H1 (cell line): ENCODE measurements at regions not wholly inside any gene's neighbourhood (a gene's known extent, or its start where the extent isn't known, plus 50 kb on each side); places are given as distances from the start of the nearest gene placed in this dataset.

Source experiments
- CTCF ChIA-PET: fragments of 300-600 bp; sonication (Branson Sonifier 250); formaldehyde crosslinking; loops from one replicate; lab custom pipeline; 2021; ENCODE audit not compliant: partially characterized antibody; lab: Charles Lee
- POLR2A ChIA-PET: fragments of 300-600 bp; sonication (Branson Sonifier 250); formaldehyde crosslinking; loops from one replicate; lab custom pipeline; 2021; ENCODE audit warnings: inconsistent platforms; ENCODE audit not compliant: partially characterized antibody; lab: Charles Lee
- DNase-seq, 2 experiments: peaks; one replicate each; pipeline versions ENCODE4 v3.0.0 to v3.0.0-alpha.2; 2010 to 2022; ENCODE audit warnings: low spot score in 2 of 2, low read depth in 1 of 2, mixed read lengths in 1 of 2
- FAIRE-seq: peaks from 2 replicates; lab custom pipeline; 2011; peaks lifted over from hg19 to GRCh38; lab: Jason Lieb, UNC
- H2AFZ ChIP-seq: 2 replicates; pipeline ENCODE4 v1.8.1; 2012; ENCODE audit warnings: low read length, inconsistent platforms
- H2AK5ac ChIP-seq: 2 replicates; pipeline ENCODE4 v1.6.1; 2013; ENCODE audit warnings: low read depth, low read length
- H2BK120ac ChIP-seq: replicated peaks from 2 replicates; pipeline ENCODE3; 2013; ENCODE audit warnings: low read depth, low read length, inconsistent platforms
- H2BK12ac ChIP-seq: 2 replicates; pipeline ENCODE4 v1.6.1; 2013; ENCODE audit warnings: low read depth, low read length
- H2BK15ac ChIP-seq: 2 replicates; pipeline ENCODE4 v1.6.1; 2013; ENCODE audit warnings: low read length
- H2BK20ac ChIP-seq: 2 replicates; pipeline ENCODE4 v1.6.1; 2013; ENCODE audit warnings: low read length
- H2BK5ac ChIP-seq: 2 replicates; pipeline ENCODE4 v1.6.1; 2013; ENCODE audit warnings: low read depth, low read length
- H3K14ac ChIP-seq: 2 replicates; pipeline ENCODE4 v1.6.1; 2013; ENCODE audit warnings: inconsistent platforms; ENCODE audit not compliant: insufficient read length
- H3K18ac ChIP-seq: 2 replicates; pipeline ENCODE4 v1.6.1; 2013; ENCODE audit warnings: low read length; ENCODE audit errors: extremely low read depth
- H3K23ac ChIP-seq: 2 replicates; pipeline ENCODE4 v1.6.1; 2013; ENCODE audit warnings: inconsistent platforms; ENCODE audit not compliant: insufficient read length
- H3K23me2 ChIP-seq: 2 replicates; pipeline ENCODE4 v1.6.1; 2013; ENCODE audit warnings: low read depth, low read length
- H3K27ac ChIP-seq: 2 replicates; pipeline ENCODE4 v1.6.1; 2011; ENCODE audit warnings: low read depth, low read length, inconsistent platforms
- H3K27me3 ChIP-seq, 4 experiments: replicated peaks in 1 of 4; 1 replicate in 1 of 4; 2 replicates in 3 of 4; pipeline versions ENCODE4 v1.6.1 to v1.8.1; 2011 to 2013; ENCODE audit warnings: low read length in 3 of 4, mild to moderate bottlenecking in 3 of 4, inconsistent platforms in 2 of 4, mixed read lengths in 2 of 4, moderate library complexity in 1 of 4; ENCODE audit not compliant: control insufficient read depth in 3 of 4, insufficient read depth in 3 of 4; ENCODE audit errors: extremely low read depth in 1 of 4
- H3K36me3 ChIP-seq, 4 experiments: 2 replicates each; pipeline versions ENCODE4 v1.6.1 to v1.8.1; 2011 to 2013; ENCODE audit warnings: mild to moderate bottlenecking in 4 of 4, low read length in 3 of 4, moderate library complexity in 2 of 4, control low read depth in 1 of 4, inconsistent platforms in 1 of 4; ENCODE audit not compliant: insufficient read depth in 4 of 4, control insufficient read depth in 2 of 4
- H3K4ac ChIP-seq: replicated peaks from 2 replicates; pipeline ENCODE3; 2013; ENCODE audit warnings: low read length, low read depth, mixed read lengths, inconsistent platforms; ENCODE audit not compliant: insufficient read length
- H3K4me1 ChIP-seq, 4 experiments: replicated peaks in 1 of 4; 1 replicate in 1 of 4; 2 replicates in 3 of 4; pipeline versions ENCODE4 v1.6.1 to v1.8.1; 2011 to 2013; ENCODE audit warnings: low read length in 3 of 4, inconsistent platforms in 2 of 4, mixed read lengths in 1 of 4; ENCODE audit not compliant: insufficient read depth in 4 of 4, control insufficient read depth in 3 of 4
- H3K4me2 ChIP-seq, 2 experiments: 2 replicates each; pipeline versions ENCODE4 v1.6.1 to v1.8.1; 2011 to 2013; ENCODE audit warnings: low read depth in 2 of 2, low read length in 2 of 2, control low read depth in 1 of 2, inconsistent platforms in 1 of 2, mild to moderate bottlenecking in 1 of 2; ENCODE audit not compliant: insufficient read depth in 1 of 2
- H3K4me3 ChIP-seq, 4 experiments: fragments of 200-600, 300-600 bp in 1 of 4; sonication (generic), shearing (Covaris generic), sonication (Bioruptor Twin) in 1 of 4; 2 replicates each; pipeline versions ENCODE4 v1.5.1 to v1.8.1; 2011 to 2016; ENCODE audit warnings: low read length in 4 of 4, low read depth in 3 of 4, control low read depth in 2 of 4, inconsistent platforms in 2 of 4, mild to moderate bottlenecking in 2 of 4, mixed read lengths in 1 of 4, moderate library complexity in 1 of 4; ENCODE audit not compliant: insufficient read depth in 2 of 4; ENCODE audit errors: extremely low read depth in 1 of 4
- H3K56ac ChIP-seq: replicated peaks from 2 replicates; pipeline ENCODE3; 2013; ENCODE audit warnings: low read depth, mild to moderate bottlenecking, mixed read lengths, low read length, inconsistent platforms; ENCODE audit not compliant: insufficient read length
- H3K79me1 ChIP-seq: 2 replicates; pipeline ENCODE4 v1.6.1; 2013; ENCODE audit warnings: low read depth, low read length, control low read depth
- H3K79me2 ChIP-seq, 2 experiments: 2 replicates each; pipeline versions ENCODE4 v1.6.1 to v1.8.1; 2012 to 2013; ENCODE audit warnings: low read length in 2 of 2, mild to moderate bottlenecking in 2 of 2, inconsistent platforms in 1 of 2; ENCODE audit not compliant: insufficient read depth in 2 of 2, control insufficient read depth in 1 of 2
- H3K9ac ChIP-seq, 4 experiments: replicated peaks in 1 of 4; 1 replicate in 1 of 4; 2 replicates in 3 of 4; pipeline versions ENCODE4 v1.6.1 to v1.8.1; 2011 to 2013; ENCODE audit warnings: low read depth in 3 of 4, low read length in 3 of 4, control low read depth in 2 of 4, mild to moderate bottlenecking in 2 of 4, moderate library complexity in 2 of 4, inconsistent platforms in 1 of 4; ENCODE audit errors: extremely low read depth in 1 of 4
- H3K9me3 ChIP-seq, 2 experiments: 2 replicates each; pipeline versions ENCODE4 v1.6.1 to v1.8.1; 2012 to 2013; ENCODE audit warnings: mild to moderate bottlenecking in 2 of 2, moderate library complexity in 2 of 2, control low read depth in 1 of 2, inconsistent platforms in 1 of 2, low read depth in 1 of 2, low read length in 1 of 2, mixed read lengths in 1 of 2; ENCODE audit not compliant: insufficient read depth in 2 of 2
- H4K20me1 ChIP-seq, 2 experiments: replicated peaks in 1 of 2; 2 replicates each; pipeline versions ENCODE3 to v1.8.1; 2011 to 2013; ENCODE audit warnings: inconsistent platforms in 2 of 2, low read length in 2 of 2, mild to moderate bottlenecking in 1 of 2; ENCODE audit not compliant: insufficient read depth in 2 of 2, control insufficient read depth in 1 of 2
- H4K5ac ChIP-seq: 2 replicates; pipeline ENCODE4 v1.6.1; 2013; ENCODE audit warnings: low read length, low read depth, mixed read lengths, inconsistent platforms; ENCODE audit not compliant: insufficient read length
- H4K8ac ChIP-seq: 2 replicates; pipeline ENCODE4 v1.8.0; 2013; ENCODE audit warnings: mild to moderate bottlenecking, moderate library complexity, low read length, inconsistent platforms; ENCODE audit not compliant: insufficient read depth; ENCODE audit errors: extremely low read depth
- H4K91ac ChIP-seq: replicated peaks from 2 replicates; pipeline ENCODE3; 2013; ENCODE audit warnings: low read length, mixed read lengths, inconsistent platforms; ENCODE audit not compliant: insufficient read length
- ATF3 ChIP-seq: IDR thresholded peaks from 2 replicates; pipeline ENCODE4 v1.6.1; 2011; ENCODE audit warnings: low read depth, mild to moderate bottlenecking, low read length; ENCODE audit not compliant: insufficient read depth
- BCL11A ChIP-seq, 2 experiments: IDR thresholded peaks; one replicate each; pipeline ENCODE4 v1.6.1; 2011; ENCODE audit warnings: low read depth in 2 of 2, low read length in 2 of 2, mild to moderate bottlenecking in 2 of 2
- CHD2 ChIP-seq: IDR thresholded peaks from 2 replicates; pipeline ENCODE4 v1.6.1; 2012; ENCODE audit warnings: low read length, improper control_type of control experiment
- NANOG ChIP-seq: IDR thresholded peaks from 2 replicates; pipeline ENCODE4 v1.6.1; 2011; ENCODE audit warnings: low read length, low read depth, mild to moderate bottlenecking, inconsistent platforms; ENCODE audit not compliant: insufficient read depth, poor library complexity, severe bottlenecking
- NRF1 ChIP-seq: IDR thresholded peaks from 2 replicates; pipeline ENCODE4 v1.6.1; 2011; ENCODE audit warnings: mild to moderate bottlenecking, low read depth, low read length, improper control_type of control experiment
- PHF8 ChIP-seq: fragments of 200-600 bp; sonication (generic); conservative IDR thresholded peaks from 2 replicates; pipeline ENCODE4 v1.7.1; 2012; ENCODE audit warnings: low read depth, mild to moderate bottlenecking, inconsistent platforms, low read length, moderate library complexity
- POLR2AphosphoS5 ChIP-seq: IDR thresholded peaks from 2 replicates; pipeline ENCODE4 v1.6.1; 2011; ENCODE audit warnings: low read depth, low read length
- RFX5 ChIP-seq: IDR thresholded peaks from 2 replicates; pipeline ENCODE4 v1.6.1; 2011; ENCODE audit warnings: low read depth, low read length, improper control_type of control experiment, borderline replicate concordance
- SRF ChIP-seq: IDR thresholded peaks from 2 replicates; pipeline ENCODE4 v1.6.1; 2011; ENCODE audit warnings: mild to moderate bottlenecking, low read depth, low read length, moderate library complexity
- TAF1 ChIP-seq: IDR thresholded peaks from 2 replicates; pipeline ENCODE4 v1.6.1; 2011; ENCODE audit warnings: mild to moderate bottlenecking, low read depth, low read length
- TBP ChIP-seq: IDR thresholded peaks from 2 replicates; pipeline ENCODE4 v1.6.1; 2011; ENCODE audit warnings: low read depth, low read length, improper control_type of control experiment
- WGBS, 2 experiments: shearing (Covaris generic) in 1 of 2; methylation state at CpG; one replicate each; pipeline versions ENCODE4 v1.1.6 to v1.1.7; 2013 to 2015; ENCODE audit warnings: low lambda C conversion rate in 2 of 2, mixed read lengths in 2 of 2, inconsistent platforms in 1 of 2, low coverage in 1 of 2, missing lambda C conversion rate in 1 of 2; ENCODE audit not compliant: insufficient replicate concordance in 2 of 2, insufficient coverage in 1 of 2, insufficient read length in 1 of 2; ENCODE audit errors: extremely low coverage in 1 of 2, missing lambda C conversion rate in 1 of 2; 5-methylcytosine and 5-hydroxymethylcytosine counted together

- H2BK12ac ChIP-seq, result no peak overlapping the region
- H3K9ac ChIP-seq, result no peak overlapping the region
- H4K20me1 ChIP-seq, result no peaks in the 10 kb centered on the region
- no peaks in the 10 kb centered on the region for H3K9me3 ChIP-seq
- H3K27me3 ChIP-seq, result no peaks in the 10 kb centered on the region
- no peak overlapping the region for H3K27ac ChIP-seq
- H3K36me3 ChIP-seq, result no peaks in the 10 kb centered on the region
- no peak overlapping the region for H3K18ac ChIP-seq
- 83% methylated on average over 11 of the region's 11 CpGs; no CpG with 5 or more reads in 1 of the 2 experiments for WGBS, 2 experiments
- no peak overlapping the region for H2BK15ac ChIP-seq
- no peaks in the 10 kb centered on the region for H3K79me1 ChIP-seq
- DNase-seq, result no peak
- H3K23me2 ChIP-seq, result no peaks in the 10 kb centered on the region
- H2BK120ac ChIP-seq, result no peak overlapping the region
- H3K4me1 ChIP-seq, result no peaks in the 10 kb centered on the region; a peak in 1 of 7 replicates
- H3K4ac ChIP-seq, result no peak overlapping the region
- no peak overlapping the region for H3K4me2 ChIP-seq
- H2AK5ac ChIP-seq, result no peak overlapping the region
- H3K79me2 ChIP-seq, result no peaks in the 10 kb centered on the region
- H3K56ac ChIP-seq, result no peak overlapping the region
- no peak overlapping the region for H2BK5ac ChIP-seq
- H4K5ac ChIP-seq, result no peak overlapping the region
- H2BK20ac ChIP-seq, result no peak overlapping the region
- H4K91ac ChIP-seq, result no peak overlapping the region
- no peak overlapping the region for H3K4me3 ChIP-seq
- H3K23ac ChIP-seq, result no peak overlapping the region
- H2AFZ ChIP-seq, result no peak overlapping the region
- POLR2A ChIA-PET, result no interaction called here
- FAIRE-seq, result no peak
- no peak overlapping the region for H3K14ac ChIP-seq
- H4K8ac ChIP-seq, result no peak overlapping the region
- CTCF ChIA-PET, result interaction anchor here (0.7 to 1.5 kb wide), 3 partner anchors 19 to 51 kb away, joined by 3 to 4 read pairs (median 3); no protein-coding TSS in a partner anchor
- TF ChIP-seq CHD2 (no peak), BCL11A (IDR thresholded peaks at IDR 0.05; ENCODE audit: low read depth in 2 of 2, low read length in 2 of 2) (no peak), PHF8 (no peak), SRF (no peak), RFX5 (no peak), NRF1 (no peak), NANOG (no peak), TAF1 (no peak), TBP (no peak), POLR2AphosphoS5 (no peak), ATF3 (no peak)
Observed at GRCh38 chr12:13839365-13840336, 141.8 kb downstream of the GRIN2B start.
